ENCODE measurements at regions not wholly inside any gene's neighbourhood (a gene's known extent, or its start where the extent isn't known, plus 50 kb on each side); places are given as distances from the start of the nearest gene placed in this dataset.

DNA sequence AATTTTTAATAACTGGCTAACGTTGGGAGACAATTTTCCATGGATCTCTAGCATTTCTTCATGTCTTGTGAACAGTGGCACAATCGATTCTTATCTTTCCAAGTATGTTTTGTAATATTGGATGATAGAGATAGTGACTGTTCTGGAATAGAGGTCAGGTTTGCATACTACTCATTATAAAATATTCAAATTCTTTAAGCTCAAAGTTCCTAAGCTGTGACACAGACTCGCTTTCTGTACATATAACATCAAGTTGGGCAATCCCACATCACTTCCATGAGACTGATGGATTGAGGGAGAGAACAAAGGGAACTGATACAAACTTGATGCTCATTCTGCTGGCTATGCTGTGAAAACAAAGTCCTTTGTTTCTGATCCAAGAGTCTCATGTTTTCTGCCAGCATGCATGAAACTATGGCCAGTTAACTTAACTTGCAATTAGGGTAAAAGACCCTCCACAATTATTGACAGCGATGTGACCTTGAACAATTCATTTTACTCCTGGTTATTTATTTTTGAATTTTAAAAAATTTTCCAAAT, 392.4 kb downstream of the TTLL7 start:
- TF ChIP-seq CTCF (IDR thresholded peaks at IDR 0.05; ENCODE audit: low read depth, low read length, poor library complexity, severe bottlenecking) (no peak), EZH2phosphoT487 (IDR thresholded peaks at IDR 0.05; ENCODE audit: borderline replicate concordance, low read length) (no peak)
